ENCODE measurements at regions not wholly inside any gene's neighbourhood (a gene's known extent, or its start where the extent isn't known, plus 50 kb on each side); places are given as distances from the start of the nearest gene placed in this dataset.

GRCh38 chr17:14006249-14006942 is 62.9 kb upstream of the COX10 start:
- Histone ChIP-seq H3K27ac (no peak overlapping the region), H3K4me3 (no peak overlapping the region), H3K36me3 (ENCODE audit: insufficient read depth in 1 of 2, low read depth in 1 of 2) (no peaks in the 10 kb centered on the region), H3K9me3 (no peaks in the 10 kb centered on the region), H3K27me3 (ENCODE audit: insufficient read depth in 3 of 3, low read length in 2 of 3) (peaks cover 0 to 2% (median 0%) of the 10 kb centered on the region in 3 donors), H3K4me1 (no peaks in the 10 kb centered on the region)
- intact Hi-C loops (cut with DNase I), result no loop called here
- no peak for ATAC-seq
- no peak for DNase-seq
- 69 to 88% (median 75%) methylated on average over 1 of the region's 1 CpG for WGBS, 3 donors
- no peak for TF ChIP-seq CTCF (IDR thresholded peaks at IDR 0.05)

GRCh38 chr17:14007951-14008350 is 61.4 kb upstream of the COX10 start:
- no peak overlapping the region for H3K27ac ChIP-seq

GRCh38 chr17:14011036-14011692 is 58.1 kb upstream of the COX10 start:
- intact Hi-C loops (cut with DNase I), result no loop called here
- 52 to 69% (median 60%) methylated on average over 5 of the region's 5 CpGs for WGBS, 3 donors
- no peaks in the 10 kb centered on the region for H3K9me3 ChIP-seq
- no peak for ATAC-seq
- no peaks in the 10 kb centered on the region for H3K4me1 ChIP-seq
- H3K36me3 ChIP-seq (ENCODE audit: insufficient read depth in 1 of 2, low read depth in 1 of 2), result no peaks in the 10 kb centered on the region
- H3K4me3 ChIP-seq, result no peak overlapping the region
- H3K27me3 ChIP-seq (ENCODE audit: insufficient read depth in 3 of 3, low read length in 2 of 3), result peaks cover 0 to 2% (median 0%) of the 10 kb centered on the region in 3 donors
- H3K27ac ChIP-seq, result no peak overlapping the region
- no peak for TF ChIP-seq CTCF (IDR thresholded peaks at IDR 0.05)
- DNase-seq, result no peak

More at GRCh38 chr17:14007951-14008350, 61.4 kb upstream of the COX10 start:
- ATAC-seq (no peak), DNase-seq (no peak)
- Histone ChIP-seq H3K9me3 (no peaks in the 10 kb centered on the region), H3K4me1 (no peaks in the 10 kb centered on the region), H3K4me3 (no peak overlapping the region), H3K36me3 (ENCODE audit: insufficient read depth in 1 of 2, low read depth in 1 of 2) (no peaks in the 10 kb centered on the region), H3K27me3 (ENCODE audit: insufficient read depth in 3 of 3, low read length in 2 of 3) (peaks cover 0 to 2% (median 0%) of the 10 kb centered on the region in 3 donors)
- WGBS, 3 donors, result 88 to 96% (median 95%) methylated on average over 2 of the region's 2 CpGs
- no peak for TF ChIP-seq CTCF (IDR thresholded peaks at IDR 0.05)
- intact Hi-C loops (cut with DNase I), result no loop called here

GRCh38 chr17:14011740-14012405 is 57.4 kb upstream of the COX10 start:
- TF ChIP-seq CTCF (IDR thresholded peaks at IDR 0.05), result no peak
- intact Hi-C loops (cut with DNase I), result no loop called here
- 28 to 52% (median 37%) methylated on average over 4 of the region's 4 CpGs for WGBS, 3 donors
- no peak for DNase-seq
- H3K4me1 ChIP-seq, result no peaks in the 10 kb centered on the region
- no peak for ATAC-seq
- H3K9me3 ChIP-seq, result no peaks in the 10 kb centered on the region
- H3K4me3 ChIP-seq, result no peak overlapping the region
- H3K27me3 ChIP-seq (ENCODE audit: insufficient read depth in 3 of 3, low read length in 2 of 3), result peaks cover 0 to 2% (median 0%) of the 10 kb centered on the region in 3 donors
- H3K36me3 ChIP-seq (ENCODE audit: insufficient read depth in 1 of 2, low read depth in 1 of 2), result no peaks in the 10 kb centered on the region
- H3K27ac ChIP-seq, result no peak overlapping the region

Measured in psoas muscle (tissue), 7 donors.